Uterus (tissue), 2 donors: ENCODE measurements at regions not wholly inside any gene's neighbourhood (a gene's known extent, or its start where the extent isn't known, plus 50 kb on each side); places are given as distances from the start of the nearest gene placed in this dataset.

Source experiments
- CTCF ChIP-seq, 4 experiments: fragments of 200-600 bp in 2 of 4; fragments of 450-650 bp in 2 of 4; sonication (generic) in 2 of 4; IDR thresholded peaks; one replicate each; pipeline ENCODE4 v1.5.1; 2016 to 2019; ENCODE audit warnings: antibody characterized with exemption in 4 of 4, mild to moderate bottlenecking in 2 of 4, moderate library complexity in 1 of 4
- POLR2A ChIP-seq, 2 donors: fragments of 450-650 bp; IDR thresholded peaks; one replicate each; pipeline ENCODE4 v1.6.1; 2016; ENCODE audit warnings: antibody characterized with exemption in 2 of 2, mild to moderate bottlenecking in 1 of 2, moderate library complexity in 1 of 2

- TF ChIP-seq POLR2A (IDR thresholded peaks at IDR 0.05) (no peak), CTCF (IDR thresholded peaks at IDR 0.05) (no peak)
These were observed 361.6 kb downstream of the GABRG2 start for GRCh38 chr5:162429142-162429541.
